Astrocyte of the spinal cord (primary cell): ENCODE measurements at regions not wholly inside any gene's neighbourhood (a gene's known extent, or its start where the extent isn't known, plus 50 kb on each side); places are given as distances from the start of the nearest gene placed in this dataset.

Experiments used
- DNase-seq: peaks from one replicate; pipeline ENCODE4 v3.0.0; 2011; ENCODE audit warnings: low read depth, low spot score
- H3K4me3 ChIP-seq: 2 replicates; pipeline ENCODE4 v1.5.1; 2011; ENCODE audit warnings: low read depth, mild to moderate bottlenecking, low read length, moderate library complexity
- CTCF ChIP-seq: IDR thresholded peaks from 2 replicates; pipeline ENCODE4 v1.5.1; 2012; ENCODE audit warnings: low read depth, mild to moderate bottlenecking, low read length, inconsistent platforms
- in situ Hi-C: cut with HindIII; loops from 2 replicates; pipeline ENCODE4 v1.10.0; 2017; ENCODE audit warnings: low sequenced_read_pairs

- H3K4me3 ChIP-seq, result no peak overlapping the region
- no peak for DNase-seq
- in situ Hi-C loops, result no loop called here
- TF ChIP-seq CTCF, result no peak
Observed at GRCh38 chr4:173758132-173758531, 228.1 kb upstream of the HAND2 start.

GRCh38 chr4:173753408-173753807 lies 223.4 kb upstream of the HAND2 start:
- in situ Hi-C loops, result no loop called here
- no peak for TF ChIP-seq CTCF
- no peak overlapping the region for H3K4me3 ChIP-seq
- DNase-seq, result no peak

- no peak for DNase-seq
- in situ Hi-C loops, result no loop called here
- peak; percentile 28 for TF ChIP-seq CTCF
- no peak overlapping the region for H3K4me3 ChIP-seq
Observed at GRCh38 chr4:173752610-173753230, 222.7 kb upstream of the HAND2 start.

GRCh38 chr4:173748353-173748752 lies 218.3 kb upstream of the HAND2 start:
- H3K4me3 ChIP-seq, result no peak overlapping the region
- DNase-seq, result no peak
- no peak for TF ChIP-seq CTCF
- in situ Hi-C loops, result no loop called here

- in situ Hi-C loops, result no loop called here
- H3K4me3 ChIP-seq, result no peak overlapping the region
- no peak for TF ChIP-seq CTCF
- DNase-seq, result no peak
Observed at GRCh38 chr4:173747537-173748257, 217.7 kb upstream of the HAND2 start.

- DNase-seq, result no peak
- TF ChIP-seq CTCF, result no peak
- no peak overlapping the region for H3K4me3 ChIP-seq
- in situ Hi-C loops, result no loop called here
Observed at GRCh38 chr4:173746424-173746823, 216.4 kb upstream of the HAND2 start.
